ENCODE measurements at regions not wholly inside any gene's neighbourhood (a gene's known extent, or its start where the extent isn't known, plus 50 kb on each side); places are given as distances from the start of the nearest gene placed in this dataset.

GRCh38 chr2:111244864-111245263 is 124.2 kb downstream of the BCL2L11 start:
- no peaks in the 10 kb centered on the region for H3K36me3 ChIP-seq
- no peak for TF ChIP-seq CTCF (IDR thresholded peaks at IDR 0.05)
- H3K4me3 ChIP-seq, result no peak overlapping the region
- no peaks in the 10 kb centered on the region for H3K4me1 ChIP-seq
- no peaks in the 10 kb centered on the region for H3K9me3 ChIP-seq
- H3K27ac ChIP-seq, result no peak overlapping the region
- H3K27me3 ChIP-seq, result no peaks in the 10 kb centered on the region
- DNase-seq (ENCODE audit: low spot score in 2 of 2), result no peak
- intact Hi-C loops (cut with DNase I), result no loop called here

- no peaks in the 10 kb centered on the region for H3K36me3 ChIP-seq
- H3K4me1 ChIP-seq, result no peaks in the 10 kb centered on the region
- no peaks in the 10 kb centered on the region for H3K27me3 ChIP-seq
- no peaks in the 10 kb centered on the region for H3K9me3 ChIP-seq
- H3K4me3 ChIP-seq, result no peak overlapping the region
- intact Hi-C loops (cut with DNase I), result no loop called here
- DNase-seq (ENCODE audit: low spot score in 2 of 2), result no peak
- H3K27ac ChIP-seq, result no peak overlapping the region
- TF ChIP-seq CTCF (IDR thresholded peaks at IDR 0.05), result no peak
Observed at GRCh38 chr2:111246620-111247061, 125.9 kb downstream of the BCL2L11 start.

GRCh38 chr2:111247491-111247890 is 126.8 kb downstream of the BCL2L11 start:
- Histone ChIP-seq H3K27me3 (no peaks in the 10 kb centered on the region), H3K27ac (no peak overlapping the region), H3K4me1 (no peaks in the 10 kb centered on the region), H3K4me3 (no peak overlapping the region), H3K36me3 (no peaks in the 10 kb centered on the region), H3K9me3 (no peaks in the 10 kb centered on the region)
- TF ChIP-seq CTCF (IDR thresholded peaks at IDR 0.05), result no peak
- DNase-seq (ENCODE audit: low spot score in 2 of 2), result no peak
- intact Hi-C loops (cut with DNase I), result no loop called here

- DNase-seq (ENCODE audit: low spot score in 2 of 2), result no peak
- TF ChIP-seq CTCF (IDR thresholded peaks at IDR 0.05), result no peak
- no peaks in the 10 kb centered on the region for H3K27me3 ChIP-seq
- H3K4me1 ChIP-seq, result no peaks in the 10 kb centered on the region
- H3K4me3 ChIP-seq, result no peak overlapping the region
- intact Hi-C loops (cut with DNase I), result no loop called here
- H3K36me3 ChIP-seq, result no peaks in the 10 kb centered on the region
- no peaks in the 10 kb centered on the region for H3K9me3 ChIP-seq
- H3K27ac ChIP-seq, result no peak overlapping the region
Observed at GRCh38 chr2:111249806-111250205, 129.1 kb downstream of the BCL2L11 start.

- H3K27me3 ChIP-seq, result no peaks in the 10 kb centered on the region
- H3K4me3 ChIP-seq, result no peak overlapping the region
- no peaks in the 10 kb centered on the region for H3K4me1 ChIP-seq
- H3K9me3 ChIP-seq, result no peaks in the 10 kb centered on the region
- no peak for DNase-seq (ENCODE audit: low spot score in 2 of 2)
- H3K36me3 ChIP-seq, result no peaks in the 10 kb centered on the region
- no peak overlapping the region for H3K27ac ChIP-seq
- intact Hi-C loops (cut with DNase I), result no loop called here
- no peak for TF ChIP-seq CTCF (IDR thresholded peaks at IDR 0.05)
Observed at GRCh38 chr2:111250448-111251030, 129.8 kb downstream of the BCL2L11 start.

GRCh38 chr2:111251711-111252110 is 131.0 kb downstream of the BCL2L11 start:
- no peaks in the 10 kb centered on the region for H3K9me3 ChIP-seq
- no peak overlapping the region for H3K4me3 ChIP-seq
- H3K27ac ChIP-seq, result no peak overlapping the region
- DNase-seq (ENCODE audit: low spot score in 2 of 2), result no peak
- no peaks in the 10 kb centered on the region for H3K27me3 ChIP-seq
- no peaks in the 10 kb centered on the region for H3K4me1 ChIP-seq
- intact Hi-C loops (cut with DNase I), result no loop called here
- no peak for TF ChIP-seq CTCF (IDR thresholded peaks at IDR 0.05)
- no peaks in the 10 kb centered on the region for H3K36me3 ChIP-seq

Data from ascending aorta (tissue), 2 donors.